Mucosa of descending colon (tissue), 3 donors: ENCODE measurements at regions not wholly inside any gene's neighbourhood (a gene's known extent, or its start where the extent isn't known, plus 50 kb on each side); places are given as distances from the start of the nearest gene placed in this dataset.

ENCODE experiments used
- ATAC-seq: fragments of 200-7000 bp; cut with Tn5 transposase; one replicate; pipeline ENCODE4 v1.9.1; 2020; ENCODE audit warnings: mild to moderate bottlenecking, moderate library complexity
- DNase-seq, 3 donors: peaks; one replicate each; pipeline ENCODE4 v3.0.0-alpha.2; 2020
- H3K36me3 ChIP-seq: fragments of 200-600 bp; one replicate; pipeline ENCODE4 v1.8.0; 2021; ENCODE audit warnings: low read depth, mild to moderate bottlenecking
- H3K4me1 ChIP-seq: fragments of 200-600 bp; one replicate; pipeline ENCODE4 v1.8.0; 2021; ENCODE audit warnings: low read depth, mild to moderate bottlenecking
- H3K4me3 ChIP-seq: fragments of 200-600 bp; one replicate; pipeline ENCODE4 v1.8.0; 2021; ENCODE audit warnings: mild to moderate bottlenecking
- H3K9me3 ChIP-seq: fragments of 200-600 bp; one replicate; pipeline ENCODE4 v1.8.0; 2021; ENCODE audit warnings: mild to moderate bottlenecking
- intact Hi-C, 2 donors: fragments of 100-400 bp; cut with DNase I in 1 of 2; cut with micrococcal nuclease in 1 of 2; formaldehyde crosslinking; loops; one replicate each; pipeline versions ENCODE4 v1.11.0 to v1.11.1; 2022; cut with DNase I, micrococcal nuclease
- TF ChIP-seq, protein P1 (sequence below): fragments of 200-600 bp; IDR thresholded peaks from one replicate; pipeline ENCODE4 v1.8.0; 2022; ENCODE audit warnings: antibody characterized with exemption, mild to moderate bottlenecking
- donor health status: DM: no; HTN: no; CAD: no; lungs with moderate emphysema.
- donor health status: DM: no; HTN: no; CAD: no.
- donor health status: DM: no; HTN: yes; CAD: no.

- DNase-seq = no peak
- TF ChIP-seq, protein P1, sequence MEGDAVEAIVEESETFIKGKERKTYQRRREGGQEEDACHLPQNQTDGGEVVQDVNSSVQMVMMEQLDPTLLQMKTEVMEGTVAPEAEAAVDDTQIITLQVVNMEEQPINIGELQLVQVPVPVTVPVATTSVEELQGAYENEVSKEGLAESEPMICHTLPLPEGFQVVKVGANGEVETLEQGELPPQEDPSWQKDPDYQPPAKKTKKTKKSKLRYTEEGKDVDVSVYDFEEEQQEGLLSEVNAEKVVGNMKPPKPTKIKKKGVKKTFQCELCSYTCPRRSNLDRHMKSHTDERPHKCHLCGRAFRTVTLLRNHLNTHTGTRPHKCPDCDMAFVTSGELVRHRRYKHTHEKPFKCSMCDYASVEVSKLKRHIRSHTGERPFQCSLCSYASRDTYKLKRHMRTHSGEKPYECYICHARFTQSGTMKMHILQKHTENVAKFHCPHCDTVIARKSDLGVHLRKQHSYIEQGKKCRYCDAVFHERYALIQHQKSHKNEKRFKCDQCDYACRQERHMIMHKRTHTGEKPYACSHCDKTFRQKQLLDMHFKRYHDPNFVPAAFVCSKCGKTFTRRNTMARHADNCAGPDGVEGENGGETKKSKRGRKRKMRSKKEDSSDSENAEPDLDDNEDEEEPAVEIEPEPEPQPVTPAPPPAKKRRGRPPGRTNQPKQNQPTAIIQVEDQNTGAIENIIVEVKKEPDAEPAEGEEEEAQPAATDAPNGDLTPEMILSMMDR = no peak
- intact Hi-C loops = loop anchor here in 1 of 2 donors (2.0 kb wide), 1 partner anchor 19 kb away; no protein-coding TSS in a partner anchor
- no peak for ATAC-seq
- Histone ChIP-seq H3K4me3 (no peak overlapping the region), H3K9me3 (peaks cover 15% of the 10 kb centered on the region), H3K36me3 (no peaks in the 10 kb centered on the region), H3K4me1 (no peaks in the 10 kb centered on the region)
Observed at GRCh38 chr7:70953796-70954195, 178.1 kb upstream of the GALNT17 start.

DNA sequence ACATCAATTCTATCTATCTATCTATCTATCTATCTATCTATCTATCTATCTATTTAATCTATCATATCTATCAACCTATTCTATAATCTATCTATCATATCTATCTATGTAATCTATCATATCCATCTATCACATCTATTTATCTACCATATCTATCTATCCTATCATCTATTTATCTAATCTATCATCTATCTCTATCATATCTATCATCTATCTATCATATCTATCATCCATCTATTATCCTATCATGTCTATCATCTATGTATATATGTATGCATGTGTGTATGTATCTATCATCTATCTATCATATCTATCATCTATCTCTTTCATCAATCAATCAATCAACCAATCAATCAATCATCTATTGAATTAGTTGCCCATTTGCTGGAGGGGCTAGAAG, 159.3 kb upstream of the GALNT17 start:
- no peaks in the 10 kb centered on the region for H3K4me1 ChIP-seq
- no peak overlapping the region for H3K4me3 ChIP-seq
- no peaks in the 10 kb centered on the region for H3K36me3 ChIP-seq
- intact Hi-C loops = loop anchor here in 1 of 2 donors (2.0 kb wide), 1 partner anchor 18 kb away; no protein-coding TSS in a partner anchor
- ATAC-seq (no peak), DNase-seq (no peak)
- TF ChIP-seq, protein P1 = no peak
- H3K9me3 ChIP-seq = peaks cover 35% of the 10 kb centered on the region

- Histone ChIP-seq H3K9me3 (peaks cover 11% of the 10 kb centered on the region), H3K4me3 (no peak overlapping the region), H3K4me1 (no peaks in the 10 kb centered on the region), H3K36me3 (no peaks in the 10 kb centered on the region)
- TF ChIP-seq, protein P1 = no peak
- no peak for DNase-seq
- intact Hi-C loops = loop anchor here in 1 of 2 donors (2.0 kb wide), 1 partner anchor 15 kb away; no protein-coding TSS in a partner anchor
- no peak for ATAC-seq
Observed at GRCh38 chr7:70975754-70976153, 156.2 kb upstream of the GALNT17 start.

DNA sequence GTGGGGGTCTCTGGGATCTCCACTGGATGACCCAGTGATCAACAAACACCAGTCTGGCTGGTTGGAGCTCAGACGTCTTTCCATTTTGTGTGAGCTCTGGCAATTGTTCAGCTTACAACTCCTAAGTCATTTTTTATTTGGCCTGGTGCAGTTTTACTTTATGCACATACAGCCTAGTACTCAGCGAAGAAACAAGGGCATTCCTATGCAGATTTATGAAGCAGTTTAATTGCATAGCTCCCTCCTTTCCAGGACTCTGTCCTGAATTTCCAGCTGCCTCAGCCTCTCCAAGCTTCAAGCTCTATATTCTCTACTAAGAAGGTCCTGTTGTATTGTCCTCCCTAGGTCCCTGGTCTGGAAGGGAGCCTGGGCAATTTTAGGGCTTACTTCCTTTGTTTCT, 145.6 kb upstream of the GALNT17 start:
- H3K4me3 ChIP-seq = no peak overlapping the region
- no peaks in the 10 kb centered on the region for H3K4me1 ChIP-seq
- TF ChIP-seq, protein P1 = no peak
- DNase-seq = no peak
- no peaks in the 10 kb centered on the region for H3K9me3 ChIP-seq
- intact Hi-C loops = no loop called here
- ATAC-seq = no peak
- no peaks in the 10 kb centered on the region for H3K36me3 ChIP-seq

DNA sequence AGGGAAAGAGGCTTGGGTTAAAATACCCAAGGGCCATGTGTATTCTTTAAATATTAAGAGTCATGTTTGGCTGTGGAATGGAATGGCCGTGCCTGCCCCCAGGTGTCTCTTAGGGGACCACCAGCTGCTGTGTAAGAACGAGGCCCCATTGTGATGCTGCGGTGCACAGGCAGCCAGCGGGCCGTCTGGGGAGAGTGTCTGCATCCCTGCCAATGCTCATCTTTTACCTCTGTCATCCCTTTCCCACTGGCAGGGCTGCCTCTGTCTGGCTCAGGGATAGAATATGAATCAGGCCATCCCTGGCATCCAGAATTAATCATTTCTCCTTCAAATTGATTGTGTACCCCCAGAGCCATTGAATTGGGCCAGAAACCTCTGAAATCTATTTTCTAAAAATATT, 137.8 kb upstream of the GALNT17 start:
- intact Hi-C loops = no loop called here
- Histone ChIP-seq H3K36me3 (no peaks in the 10 kb centered on the region), H3K9me3 (peaks cover 19% of the 10 kb centered on the region), H3K4me1 (no peaks in the 10 kb centered on the region), H3K4me3 (no peak overlapping the region)
- DNase-seq = no peak
- ATAC-seq = no peak
- TF ChIP-seq, protein P1 = no peak

DNA sequence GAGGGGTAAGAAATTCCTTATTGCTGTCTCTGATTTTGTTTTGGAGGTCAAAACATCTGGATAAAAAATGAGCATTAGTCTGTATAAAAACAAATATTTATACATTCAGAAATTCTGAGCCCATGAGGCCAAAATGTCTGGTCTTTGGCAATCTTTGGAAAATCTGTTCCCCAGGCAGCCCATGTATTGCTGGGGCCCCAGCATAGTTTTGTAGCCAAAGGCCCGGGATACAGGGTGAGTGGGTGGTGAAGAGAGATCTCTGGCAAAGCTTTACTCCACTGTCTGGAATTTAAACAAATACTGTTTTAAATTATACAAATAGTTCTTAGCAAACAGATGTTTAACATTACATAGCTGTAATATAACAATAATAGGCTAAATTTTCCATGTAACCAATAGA, 134.7 kb upstream of the GALNT17 start:
- DNase-seq (no peak), ATAC-seq (no peak)

More for the DNA sequence above, 134.7 kb upstream of the GALNT17 start:
- Histone ChIP-seq H3K4me1 (no peaks in the 10 kb centered on the region), H3K9me3 (peaks cover 19% of the 10 kb centered on the region), H3K4me3 (no peak overlapping the region), H3K36me3 (no peaks in the 10 kb centered on the region)
- TF ChIP-seq, protein P1 = no peak
- intact Hi-C loops = no loop called here
